ENCODE measurements at regions not wholly inside any gene's neighbourhood (a gene's known extent, or its start where the extent isn't known, plus 50 kb on each side); places are given as distances from the start of the nearest gene placed in this dataset.

DNA sequence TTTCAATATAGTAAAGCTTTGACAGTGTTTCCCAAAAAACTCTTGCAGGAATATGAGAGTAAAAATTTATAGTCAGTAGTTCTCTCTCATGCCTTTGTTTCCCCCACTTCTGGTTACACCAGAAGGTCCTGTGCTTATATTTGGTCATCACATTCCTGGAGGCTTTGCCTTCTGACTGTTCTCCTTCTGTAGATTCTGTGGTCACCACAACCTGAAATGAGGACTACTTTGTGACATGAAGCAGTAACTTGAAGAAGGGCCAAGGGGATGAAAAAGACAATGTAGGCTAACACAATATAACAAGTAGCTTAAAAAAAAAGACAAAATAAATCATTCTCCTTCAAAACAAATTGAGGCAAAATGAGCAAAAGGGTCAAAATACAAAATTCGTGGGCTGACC, 366.2 kb upstream of the NR3C2 start:
- H3K27ac Mint-ChIP-seq (ENCODE audit: unreplicated experiment) = no peak overlapping the region
- peaks cover 3% of the 10 kb centered on the region for H3K9me3 Mint-ChIP-seq (ENCODE audit: unreplicated experiment)
- TF ChIP-seq, protein P1, sequence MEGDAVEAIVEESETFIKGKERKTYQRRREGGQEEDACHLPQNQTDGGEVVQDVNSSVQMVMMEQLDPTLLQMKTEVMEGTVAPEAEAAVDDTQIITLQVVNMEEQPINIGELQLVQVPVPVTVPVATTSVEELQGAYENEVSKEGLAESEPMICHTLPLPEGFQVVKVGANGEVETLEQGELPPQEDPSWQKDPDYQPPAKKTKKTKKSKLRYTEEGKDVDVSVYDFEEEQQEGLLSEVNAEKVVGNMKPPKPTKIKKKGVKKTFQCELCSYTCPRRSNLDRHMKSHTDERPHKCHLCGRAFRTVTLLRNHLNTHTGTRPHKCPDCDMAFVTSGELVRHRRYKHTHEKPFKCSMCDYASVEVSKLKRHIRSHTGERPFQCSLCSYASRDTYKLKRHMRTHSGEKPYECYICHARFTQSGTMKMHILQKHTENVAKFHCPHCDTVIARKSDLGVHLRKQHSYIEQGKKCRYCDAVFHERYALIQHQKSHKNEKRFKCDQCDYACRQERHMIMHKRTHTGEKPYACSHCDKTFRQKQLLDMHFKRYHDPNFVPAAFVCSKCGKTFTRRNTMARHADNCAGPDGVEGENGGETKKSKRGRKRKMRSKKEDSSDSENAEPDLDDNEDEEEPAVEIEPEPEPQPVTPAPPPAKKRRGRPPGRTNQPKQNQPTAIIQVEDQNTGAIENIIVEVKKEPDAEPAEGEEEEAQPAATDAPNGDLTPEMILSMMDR (IDR thresholded peaks at IDR 0.05) = no peak
- no peaks in the 10 kb centered on the region for H3K36me3 Mint-ChIP-seq (ENCODE audit: unreplicated experiment)
- H3K4me3 Mint-ChIP-seq (ENCODE audit: unreplicated experiment) = no peak overlapping the region
- no peaks in the 10 kb centered on the region for H3K4me1 Mint-ChIP-seq (ENCODE audit: unreplicated experiment)
- DNase-seq (ENCODE audit: extremely low spot score, unreplicated experiment) = no peak
- H3K27me3 Mint-ChIP-seq (ENCODE audit: unreplicated experiment) = no peaks in the 10 kb centered on the region

DNA sequence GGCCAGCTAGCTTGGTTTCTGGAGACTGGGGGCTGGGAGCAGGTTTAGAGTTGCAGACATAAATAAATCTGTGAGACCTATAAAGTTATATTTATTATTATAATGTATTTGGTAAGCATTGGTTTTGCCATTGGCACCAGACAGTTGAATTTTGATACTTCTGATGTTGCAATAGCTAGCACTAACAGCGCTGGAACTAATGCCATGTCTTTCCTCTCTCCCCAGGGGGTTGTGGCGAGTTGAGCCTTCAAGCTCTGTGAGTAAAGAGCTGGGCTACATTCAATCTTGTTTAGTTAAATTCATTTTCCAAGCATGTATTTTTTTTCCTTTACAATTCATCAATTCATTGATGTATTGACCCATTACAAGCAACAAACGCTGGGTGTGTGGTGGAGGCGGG, 358.7 kb upstream of the NR3C2 start:
- TF ChIP-seq, protein P1 (IDR thresholded peaks at IDR 0.05) = no peak
- no peak for DNase-seq (ENCODE audit: extremely low spot score, unreplicated experiment)
- no peak overlapping the region for H3K4me3 Mint-ChIP-seq (ENCODE audit: unreplicated experiment)
- H3K36me3 Mint-ChIP-seq (ENCODE audit: unreplicated experiment) = no peaks in the 10 kb centered on the region
- no peak overlapping the region for H3K27ac Mint-ChIP-seq (ENCODE audit: unreplicated experiment)
- no peaks in the 10 kb centered on the region for H3K4me1 Mint-ChIP-seq (ENCODE audit: unreplicated experiment)
- H3K9me3 Mint-ChIP-seq (ENCODE audit: unreplicated experiment) = peaks cover 2% of the 10 kb centered on the region
- no peaks in the 10 kb centered on the region for H3K27me3 Mint-ChIP-seq (ENCODE audit: unreplicated experiment)

DNA sequence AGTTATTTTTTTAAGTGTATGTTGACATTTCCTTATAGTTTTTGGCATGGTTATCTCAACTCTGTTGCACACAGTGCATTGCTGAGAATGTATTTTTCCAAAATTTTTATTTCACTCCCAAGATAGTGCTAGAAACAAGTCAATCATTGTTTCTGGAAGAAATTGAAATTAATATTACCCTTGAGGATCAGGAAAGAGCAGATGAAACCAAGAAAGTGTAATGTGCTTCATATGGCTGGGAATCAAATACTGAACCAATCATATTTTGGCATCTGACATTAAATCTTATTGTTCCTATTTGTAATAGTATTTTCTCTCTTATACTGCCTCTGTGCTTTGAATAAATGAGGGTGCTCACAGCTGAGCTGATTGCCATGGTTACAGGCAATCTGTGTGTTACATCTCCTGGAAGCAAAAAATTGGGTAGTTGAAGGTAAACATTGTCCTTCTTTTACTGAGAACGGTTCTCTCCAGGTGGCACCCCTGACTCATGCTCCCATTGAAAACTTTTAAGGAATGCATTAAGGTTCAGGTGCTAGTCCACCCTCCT, 358.2 kb upstream of the NR3C2 start:
- no peaks in the 10 kb centered on the region for H3K27me3 Mint-ChIP-seq (ENCODE audit: unreplicated experiment)
- no peaks in the 10 kb centered on the region for H3K9me3 Mint-ChIP-seq (ENCODE audit: unreplicated experiment)
- no peaks in the 10 kb centered on the region for H3K36me3 Mint-ChIP-seq (ENCODE audit: unreplicated experiment)
- H3K4me3 Mint-ChIP-seq (ENCODE audit: unreplicated experiment) = no peak overlapping the region
- no peaks in the 10 kb centered on the region for H3K4me1 Mint-ChIP-seq (ENCODE audit: unreplicated experiment)
- DNase-seq (ENCODE audit: extremely low spot score, unreplicated experiment) = no peak
- no peak overlapping the region for H3K27ac Mint-ChIP-seq (ENCODE audit: unreplicated experiment)
- TF ChIP-seq, protein P1 (IDR thresholded peaks at IDR 0.05) = no peak

DNA sequence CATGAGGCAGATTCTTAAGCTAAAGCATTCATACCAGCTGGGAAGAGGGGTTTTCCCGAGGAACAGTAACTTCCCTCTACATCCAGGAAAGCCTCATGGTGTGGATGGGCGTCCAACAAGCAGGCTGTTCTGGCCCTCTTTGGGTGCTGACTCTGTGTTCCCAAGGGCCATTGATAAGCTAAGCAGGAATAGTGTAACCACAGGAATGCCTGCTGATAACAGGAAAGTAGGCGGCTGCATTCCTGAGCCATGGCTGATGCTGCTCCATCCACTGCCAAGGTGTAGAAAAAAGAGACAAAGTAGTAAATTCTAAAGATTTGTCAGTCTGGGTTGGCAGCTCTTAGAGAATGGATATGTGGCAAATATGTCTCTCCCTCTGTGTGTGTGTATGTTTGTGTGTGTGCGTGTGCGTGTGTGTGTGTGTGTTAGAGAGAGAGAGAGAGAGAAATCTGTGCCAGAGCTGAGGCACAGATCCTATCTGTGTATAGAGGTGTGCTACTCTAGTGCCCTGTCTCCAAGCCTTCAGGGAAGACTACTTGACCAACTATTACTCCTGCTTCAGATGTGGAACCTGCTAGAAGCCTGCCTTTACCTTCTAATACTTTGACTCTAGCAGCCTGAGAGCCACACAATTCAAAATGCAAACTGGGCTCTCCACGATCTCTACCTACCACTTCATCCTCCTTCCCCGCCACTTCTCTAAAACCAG, 353.1 kb upstream of the NR3C2 start:
- no peak for DNase-seq (ENCODE audit: extremely low spot score, unreplicated experiment)
- no peaks in the 10 kb centered on the region for H3K4me1 Mint-ChIP-seq (ENCODE audit: unreplicated experiment)
- H3K27me3 Mint-ChIP-seq (ENCODE audit: unreplicated experiment) = no peaks in the 10 kb centered on the region
- no peaks in the 10 kb centered on the region for H3K36me3 Mint-ChIP-seq (ENCODE audit: unreplicated experiment)
- no peak overlapping the region for H3K4me3 Mint-ChIP-seq (ENCODE audit: unreplicated experiment)
- H3K27ac Mint-ChIP-seq (ENCODE audit: unreplicated experiment) = no peak overlapping the region
- H3K9me3 Mint-ChIP-seq (ENCODE audit: unreplicated experiment) = peaks cover 1% of the 10 kb centered on the region
- TF ChIP-seq, protein P1 (IDR thresholded peaks at IDR 0.05) = no peak

DNA sequence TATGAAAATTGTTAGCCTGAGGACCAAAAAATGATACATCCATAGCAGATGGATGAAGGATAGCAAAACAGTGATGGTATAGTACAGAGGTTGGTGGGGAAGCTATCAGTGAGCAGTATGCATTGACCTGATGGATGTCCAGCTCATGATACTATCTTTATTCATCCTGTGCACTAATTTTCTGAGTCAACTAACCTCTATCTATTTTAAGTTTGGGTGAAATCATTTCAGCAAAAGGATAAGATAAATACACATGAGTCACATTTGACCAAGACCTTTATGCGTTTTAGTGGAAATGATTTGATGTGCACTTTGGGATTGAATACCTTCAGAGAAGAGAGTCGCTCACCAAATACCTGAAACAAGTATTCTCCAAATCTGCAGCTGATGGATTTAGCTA, 351.0 kb upstream of the NR3C2 start:
- Mint-ChIP-seq H3K4me3 (ENCODE audit: unreplicated experiment) (no peak overlapping the region), H3K36me3 (ENCODE audit: unreplicated experiment) (no peaks in the 10 kb centered on the region), H3K27me3 (ENCODE audit: unreplicated experiment) (no peaks in the 10 kb centered on the region), H3K27ac (ENCODE audit: unreplicated experiment) (no peak overlapping the region), H3K9me3 (ENCODE audit: unreplicated experiment) (peaks cover 10% of the 10 kb centered on the region), H3K4me1 (ENCODE audit: unreplicated experiment) (no peaks in the 10 kb centered on the region)
- no peak for DNase-seq (ENCODE audit: extremely low spot score, unreplicated experiment)
- TF ChIP-seq, protein P1 (IDR thresholded peaks at IDR 0.05) = no peak

Data from osteocyte (in vitro differentiated cells).